Esophagus muscularis mucosa (tissue), 3 donors: ENCODE measurements at regions not wholly inside any gene's neighbourhood (a gene's known extent, or its start where the extent isn't known, plus 50 kb on each side); places are given as distances from the start of the nearest gene placed in this dataset.

ENCODE experiments used
- CTCF ChIP-seq, 3 experiments: fragments of 200-600 bp in 2 of 3; fragments of 450-650 bp in 1 of 3; sonication (generic) in 2 of 3; IDR thresholded peaks; one replicate each; pipeline ENCODE4 v1.5.1; 2017 to 2019; ENCODE audit warnings: antibody characterized with exemption in 3 of 3, mild to moderate bottlenecking in 2 of 3, moderate library complexity in 1 of 3
- POLR2A ChIP-seq: fragments of 450-650 bp; IDR thresholded peaks from one replicate; pipeline ENCODE4 v1.6.1; 2017; ENCODE audit warnings: antibody characterized with exemption, moderate library complexity, mild to moderate bottlenecking, low read depth

- TF ChIP-seq CTCF (IDR thresholded peaks at IDR 0.05) (no peak), POLR2A (no peak)
These were observed 118.9 kb downstream of the GATA3 start for GRCh38 chr10:8173243-8173865.
